RWPE1 (cell line): ENCODE measurements at regions not wholly inside any gene's neighbourhood (a gene's known extent, or its start where the extent isn't known, plus 50 kb on each side); places are given as distances from the start of the nearest gene placed in this dataset.

Experiments used
- CTCF ChIA-PET: fragments of 350-600 bp; sonication (Branson Sonifier 250); formaldehyde crosslinking; extraction: SDS; loops from one replicate; lab custom pipeline; 2021; lab: Yijun Ruan, JAX
- POLR2A ChIA-PET: fragments of 400-600 bp; formaldehyde crosslinking; extraction: SDS; loops from one replicate; lab custom pipeline; 2020; ENCODE audit warnings: antibody characterized with exemption; ENCODE audit not compliant: low non-redundant PET; lab: Yijun Ruan, JAX
- DNase-seq: peaks from one replicate; pipeline ENCODE4 v3.0.0; 2012; ENCODE audit warnings: low spot score
- H3K27ac ChIP-seq: fragments of 450-650 bp; 2 replicates; pipeline ENCODE4 v1.5.1; 2017
- TF ChIP-seq, protein P1 (sequence below): fragments of 450-650 bp; conservative IDR thresholded peaks from 2 replicates; pipeline ENCODE4 v1.5.1; 2017; ENCODE audit warnings: low read depth, mild to moderate bottlenecking

DNA sequence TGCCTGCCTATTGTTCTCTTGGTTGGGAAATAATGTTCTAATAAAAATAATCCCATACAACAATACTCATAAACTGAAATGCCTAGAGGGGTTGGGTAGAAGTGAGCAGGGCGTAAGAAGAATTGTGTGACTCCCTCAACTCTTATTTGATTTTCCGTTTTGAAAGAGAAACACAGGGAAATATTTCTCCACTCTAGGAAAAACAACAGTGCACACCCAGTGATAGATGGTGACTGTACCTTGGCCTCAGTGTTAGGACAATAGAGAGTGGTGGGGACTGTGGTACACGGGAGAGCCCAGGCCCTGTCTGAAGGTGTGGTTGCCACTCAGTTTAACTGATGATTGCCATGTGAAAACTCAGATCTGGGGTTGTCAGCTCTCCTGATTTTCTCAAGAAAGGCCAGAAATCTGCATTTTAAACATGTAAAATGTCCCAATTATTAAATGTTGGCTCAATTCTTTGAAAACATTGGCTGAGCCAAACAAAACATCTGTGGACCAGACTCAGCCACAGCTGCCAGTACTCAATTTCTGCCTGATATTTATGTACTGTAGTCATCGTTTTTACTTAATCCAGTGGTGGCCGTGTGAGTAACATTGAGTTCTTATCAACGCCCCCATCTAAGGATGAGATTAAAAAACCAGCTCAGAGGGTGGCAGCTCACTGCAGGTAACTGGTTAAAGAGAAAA is 103.8 kb upstream of the ZNF618 start:
- H3K27ac ChIP-seq, result no peak overlapping the region
- TF ChIP-seq, protein P1, sequence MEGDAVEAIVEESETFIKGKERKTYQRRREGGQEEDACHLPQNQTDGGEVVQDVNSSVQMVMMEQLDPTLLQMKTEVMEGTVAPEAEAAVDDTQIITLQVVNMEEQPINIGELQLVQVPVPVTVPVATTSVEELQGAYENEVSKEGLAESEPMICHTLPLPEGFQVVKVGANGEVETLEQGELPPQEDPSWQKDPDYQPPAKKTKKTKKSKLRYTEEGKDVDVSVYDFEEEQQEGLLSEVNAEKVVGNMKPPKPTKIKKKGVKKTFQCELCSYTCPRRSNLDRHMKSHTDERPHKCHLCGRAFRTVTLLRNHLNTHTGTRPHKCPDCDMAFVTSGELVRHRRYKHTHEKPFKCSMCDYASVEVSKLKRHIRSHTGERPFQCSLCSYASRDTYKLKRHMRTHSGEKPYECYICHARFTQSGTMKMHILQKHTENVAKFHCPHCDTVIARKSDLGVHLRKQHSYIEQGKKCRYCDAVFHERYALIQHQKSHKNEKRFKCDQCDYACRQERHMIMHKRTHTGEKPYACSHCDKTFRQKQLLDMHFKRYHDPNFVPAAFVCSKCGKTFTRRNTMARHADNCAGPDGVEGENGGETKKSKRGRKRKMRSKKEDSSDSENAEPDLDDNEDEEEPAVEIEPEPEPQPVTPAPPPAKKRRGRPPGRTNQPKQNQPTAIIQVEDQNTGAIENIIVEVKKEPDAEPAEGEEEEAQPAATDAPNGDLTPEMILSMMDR, result no peak
- CTCF ChIA-PET, result interaction anchor here (0.6 kb wide), 1 partner anchor 104 kb away, joined by 6 read pairs; no protein-coding TSS in a partner anchor
- POLR2A ChIA-PET, result no interaction called here
- no peak for DNase-seq

DNA sequence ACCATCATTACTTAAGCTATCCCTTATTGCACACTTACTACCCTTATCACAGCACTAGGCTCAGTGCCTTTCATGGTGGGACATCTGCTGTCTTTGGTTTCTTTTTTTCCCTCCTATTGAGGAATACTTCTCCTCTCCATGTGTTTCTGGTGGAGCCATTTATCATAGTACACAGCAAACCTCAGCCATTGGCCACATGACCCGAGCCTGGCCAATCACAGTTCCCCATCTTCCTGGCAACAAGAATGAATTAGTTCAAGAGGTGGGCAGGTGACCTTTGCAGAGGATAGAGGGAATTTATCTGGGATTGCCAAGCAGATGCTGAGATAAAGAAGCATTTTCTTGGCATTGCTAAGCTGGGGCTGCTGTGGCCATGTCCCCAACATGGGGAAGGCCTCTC is 101.1 kb upstream of the ZNF618 start:
- POLR2A ChIA-PET, result no interaction called here
- CTCF ChIA-PET, result interaction anchor here (0.5 to 0.7 kb wide), 2 partner anchors 9 to 117 kb away, joined by 4 read pairs; no protein-coding TSS in a partner anchor

DNA sequence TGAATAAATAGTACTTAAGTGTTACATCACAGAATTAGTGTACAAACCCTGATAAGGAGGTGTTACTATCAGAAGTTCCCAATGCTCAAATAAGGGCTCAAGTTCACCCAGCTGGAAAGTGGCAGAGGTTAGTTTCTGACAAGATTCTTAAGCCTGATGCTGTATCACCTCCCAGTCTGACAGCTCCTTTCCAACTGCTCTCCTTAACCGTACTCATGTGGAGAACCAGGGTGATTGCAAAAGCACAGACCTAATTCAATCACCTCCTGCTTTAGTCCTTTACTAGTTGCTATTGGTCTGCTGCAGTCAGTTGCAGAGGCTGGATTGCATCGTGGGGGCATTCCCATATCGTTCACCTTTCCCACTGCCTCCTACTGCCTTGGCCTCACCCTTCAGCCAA is 100.4 kb upstream of the ZNF618 start:
- TF ChIP-seq, protein P1, result no peak
- CTCF ChIA-PET, result no interaction called here
- no peak overlapping the region for H3K27ac ChIP-seq
- POLR2A ChIA-PET, result no interaction called here
- no peak for DNase-seq

More for the DNA sequence above, 101.1 kb upstream of the ZNF618 start:
- TF ChIP-seq, protein P1, result no peak
- DNase-seq, result no peak
- no peak overlapping the region for H3K27ac ChIP-seq

DNA sequence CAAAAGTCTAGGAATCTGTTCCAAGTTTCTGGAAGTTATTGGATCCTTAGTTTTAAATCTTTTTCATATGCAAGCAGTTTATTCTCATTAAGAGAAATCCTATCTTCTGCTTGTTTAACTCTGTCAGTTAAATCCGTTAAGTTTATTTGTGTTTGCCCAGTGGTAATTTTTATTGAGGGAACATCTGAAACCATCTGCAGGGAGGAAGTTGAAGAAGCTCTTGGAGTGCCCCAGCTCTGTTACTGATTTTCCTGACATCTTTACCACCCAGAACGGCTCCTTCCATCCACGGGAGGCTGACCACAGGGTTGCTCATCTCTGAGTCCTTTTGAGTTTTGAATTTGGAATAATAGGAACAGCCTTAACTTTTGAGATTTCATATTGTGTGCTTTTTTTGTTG is 99.9 kb upstream of the ZNF618 start:
- CTCF ChIA-PET, result no interaction called here
- POLR2A ChIA-PET, result no interaction called here
- DNase-seq, result no peak
- TF ChIP-seq, protein P1, result no peak
- no peak overlapping the region for H3K27ac ChIP-seq

DNA sequence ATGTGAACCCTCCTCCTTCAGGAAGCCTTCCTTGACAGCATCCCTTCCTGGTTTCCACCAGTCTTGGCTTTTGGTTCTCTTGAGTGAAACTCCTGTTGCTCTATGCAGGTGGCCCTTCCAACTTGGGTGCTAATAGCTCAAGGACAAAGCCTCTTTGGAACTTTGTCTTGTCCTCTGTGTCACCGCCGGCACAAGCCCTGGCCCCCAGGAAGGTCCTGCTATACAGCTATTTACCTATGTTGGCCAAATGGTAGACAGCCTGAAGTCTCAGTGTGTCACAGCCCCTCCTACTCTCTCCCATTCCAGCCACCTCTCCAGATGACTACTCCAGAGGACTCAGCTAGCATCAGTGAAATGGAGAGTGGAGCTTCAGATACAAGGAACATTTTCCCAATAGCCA is 94.7 kb upstream of the ZNF618 start:
- TF ChIP-seq, protein P1, result no peak
- DNase-seq, result no peak
- ChIA-PET POLR2A (no interaction called here), CTCF (interaction anchor here (0.6 to 0.9 kb wide), 3 partner anchors 8 to 95 kb away, joined by 3 to 4 read pairs (median 3); no protein-coding TSS in a partner anchor)
- no peak overlapping the region for H3K27ac ChIP-seq

DNA sequence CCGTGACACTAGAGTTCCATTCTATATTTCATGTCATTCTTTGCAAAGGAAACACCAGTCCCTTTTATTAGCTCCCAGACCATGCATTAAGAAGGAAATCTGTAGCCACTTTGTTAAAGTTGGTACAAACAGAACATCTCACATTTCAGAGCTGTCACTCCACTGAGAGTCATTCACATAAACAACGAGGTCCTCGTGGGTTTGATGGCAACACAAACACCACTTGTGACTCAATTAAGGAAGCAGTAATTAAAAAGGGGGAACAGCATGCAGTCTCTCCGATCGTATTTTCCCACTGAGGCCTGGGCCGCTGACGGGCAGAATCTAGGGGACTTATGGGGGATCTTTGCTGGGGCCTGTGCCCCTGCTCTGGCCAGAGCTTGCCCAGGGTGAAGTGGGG is 94.2 kb upstream of the ZNF618 start:
- CTCF ChIA-PET, result interaction anchor here (0.5 to 1.0 kb wide), 4 partner anchors 9 to 474 kb away, joined by 3 to 4 read pairs (median 4); no protein-coding TSS in a partner anchor
- TF ChIP-seq, protein P1, result no peak
- POLR2A ChIA-PET, result no interaction called here
- DNase-seq, result no peak
- no peak overlapping the region for H3K27ac ChIP-seq
